BLaER1 treated with 17β-estradiol and CSF1 and Interleukin-3, amounts not matched to agents 10 nM and 100 nM (cell line): ENCODE measurements at regions not wholly inside any gene's neighbourhood (a gene's known extent, or its start where the extent isn't known, plus 50 kb on each side); places are given as distances from the start of the nearest gene placed in this dataset.
A peak's percentile ranks its signal among the peaks of the same experiment; 100 is the strongest.

Experiments
- H3K27ac ChIP-seq, 11 experiments: shearing (Covaris generic); formaldehyde crosslinking; 2 replicates each; pipeline ENCODE4 v1.8.1; 2022
- H3K27me3 ChIP-seq, 11 experiments: shearing (Covaris generic); formaldehyde crosslinking; 2 replicates each; pipeline ENCODE4 v1.8.1; 2022
- H3K36me3 ChIP-seq, 11 experiments: shearing (Covaris generic); formaldehyde crosslinking; 2 replicates each; pipeline ENCODE4 v1.8.1; 2022
- H3K4me1 ChIP-seq, 10 experiments: shearing (Covaris generic); formaldehyde crosslinking; 2 replicates each; pipeline ENCODE4 v1.8.1; 2022
- H3K4me2 ChIP-seq, 11 experiments: shearing (Covaris generic); formaldehyde crosslinking; 2 replicates each; pipeline ENCODE4 v1.8.1; 2022
- H3K4me3 ChIP-seq, 10 experiments: shearing (Covaris generic); formaldehyde crosslinking; 2 replicates each; pipeline ENCODE4 v1.8.1; 2022
- H3K9ac ChIP-seq, 11 experiments: shearing (Covaris generic); formaldehyde crosslinking; 2 replicates each; pipeline ENCODE4 v1.8.1; 2022
- H3K9me3 ChIP-seq, 11 experiments: shearing (Covaris generic); formaldehyde crosslinking; replicated peaks in 1 of 11; 2 replicates each; pipeline ENCODE4 v1.8.1; 2022
- H4K20me1 ChIP-seq, 11 experiments: shearing (Covaris generic); formaldehyde crosslinking; 2 replicates each; pipeline ENCODE4 v1.8.1; 2022
- Cebpa-rat ChIP-seq, 11 experiments: shearing (Covaris generic); IDR thresholded peaks; 2 replicates each; pipeline ENCODE4 v1.8.1; 2022

DNA sequence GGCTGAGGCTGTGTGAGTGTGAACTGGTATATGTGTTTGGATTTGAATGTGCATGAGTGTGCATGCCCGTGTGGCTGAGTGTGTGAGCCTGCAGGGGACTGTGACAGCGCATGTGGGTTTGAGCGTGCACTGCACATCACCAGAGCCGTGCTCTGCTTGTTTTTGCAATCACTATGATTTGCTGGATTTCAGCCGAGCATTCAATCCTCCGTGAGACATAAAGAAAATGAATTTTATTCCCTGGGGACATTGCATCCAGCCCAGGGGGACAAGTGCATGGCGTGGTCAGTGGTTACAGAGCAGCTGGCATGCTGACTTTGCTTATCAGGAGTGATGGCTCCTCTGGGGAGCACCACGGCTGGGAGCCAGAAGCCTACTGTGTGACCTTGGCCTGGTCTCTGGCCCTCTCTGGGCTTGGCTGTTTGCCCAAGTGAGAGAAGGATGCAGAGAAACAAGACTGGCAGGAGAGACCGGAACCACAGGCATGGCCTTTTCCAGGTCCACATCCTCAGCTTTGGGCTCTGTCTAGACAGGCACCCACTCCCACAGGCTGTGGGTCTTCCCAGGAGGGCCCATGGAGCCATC, 160.2 kb upstream of the UNC5B start:
- no peak overlapping the region for H3K27ac ChIP-seq
- H4K20me1 ChIP-seq: no peaks in the 10 kb centered on the region
- H3K4me3 ChIP-seq: no peak overlapping the region
- H3K27me3 ChIP-seq: no peaks in the 10 kb centered on the region
- no peaks in the 10 kb centered on the region for H3K36me3 ChIP-seq
- peak overlapping the region in 2 of 11 experiments; percentile 4 to 24; a peak in 2 of 22 replicates for H3K4me2 ChIP-seq
- peaks cover 0 to 21% (median 13%) of the 10 kb centered on the region in 10 experiments; a peak in 11 of 20 replicates for H3K4me1 ChIP-seq
- H3K9me3 ChIP-seq: peaks cover 0 to 5% (median 0%) of the 10 kb centered on the region in 11 experiments; a peak in 2 of 22 replicates
- no peak overlapping the region for H3K9ac ChIP-seq
- TF ChIP-seq Cebpa-rat (IDR thresholded peaks at IDR 0.05): no peak

DNA sequence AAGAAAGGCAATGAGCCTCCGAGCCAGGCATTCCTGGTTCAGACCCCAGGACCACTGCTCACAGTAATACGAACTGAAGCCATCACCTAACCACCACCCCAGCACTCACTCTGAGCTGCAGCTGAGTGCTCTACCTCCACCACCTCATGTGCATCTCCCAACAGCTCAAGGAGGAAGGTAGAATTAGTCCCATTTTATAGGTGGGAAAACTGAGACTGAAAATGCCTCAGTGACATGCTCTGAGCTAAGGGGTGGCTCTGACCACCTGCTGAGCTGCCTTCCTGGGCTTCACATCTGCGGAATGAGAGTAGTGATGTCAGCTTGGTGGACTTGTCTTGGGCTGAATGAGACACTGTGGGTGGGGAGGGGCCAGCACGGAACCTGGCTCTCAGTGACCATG, 159.7 kb upstream of the UNC5B start:
- H3K4me3 ChIP-seq: no peak overlapping the region
- H3K4me1 ChIP-seq: peaks cover 0 to 21% (median 13%) of the 10 kb centered on the region in 10 experiments; a peak in 10 of 20 replicates
- no peak overlapping the region for H3K27ac ChIP-seq
- no peak overlapping the region for H3K4me2 ChIP-seq
- H3K27me3 ChIP-seq: no peaks in the 10 kb centered on the region
- no peaks in the 10 kb centered on the region for H3K36me3 ChIP-seq
- no peak overlapping the region for H3K9ac ChIP-seq
- no peaks in the 10 kb centered on the region for H4K20me1 ChIP-seq
- peaks cover 0 to 5% (median 0%) of the 10 kb centered on the region in 11 experiments; a peak in 2 of 22 replicates for H3K9me3 ChIP-seq
- TF ChIP-seq Cebpa-rat (IDR thresholded peaks at IDR 0.05): no peak

DNA sequence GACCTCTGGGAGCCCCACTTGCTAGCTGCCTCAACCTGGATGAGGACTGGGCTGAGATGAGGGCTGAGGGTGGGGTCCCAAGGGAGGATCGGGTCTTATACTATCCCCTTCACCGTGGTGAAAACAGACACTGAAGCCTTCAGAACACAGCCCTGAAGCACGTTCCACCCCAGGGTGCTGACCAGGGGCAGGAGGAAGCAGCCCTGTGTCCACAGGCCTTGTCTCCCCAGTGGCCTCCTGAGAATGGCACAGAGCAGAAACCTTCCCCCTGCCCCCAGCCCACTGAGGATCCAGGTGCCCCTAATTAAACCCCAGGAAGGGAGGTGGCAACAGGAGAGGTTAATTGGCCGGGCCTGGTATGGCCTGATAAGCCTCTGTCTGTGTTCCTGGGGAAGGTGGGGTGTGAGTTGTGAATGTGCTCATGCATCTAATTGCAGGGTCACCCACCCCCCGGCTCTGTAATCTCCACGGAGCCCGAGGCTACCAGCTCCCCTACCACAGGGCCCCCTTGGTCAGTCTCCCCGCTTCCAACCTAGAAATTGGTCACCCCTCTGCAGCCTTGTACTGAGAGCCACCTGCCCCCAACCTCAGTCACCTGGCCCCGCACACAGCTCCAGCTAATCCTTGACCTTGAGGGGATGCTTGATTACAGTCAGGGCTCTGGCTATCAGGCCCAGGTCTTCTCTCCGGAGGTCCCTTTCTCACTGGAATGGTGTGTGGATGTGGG, 159.0 kb upstream of the UNC5B start:
- Histone ChIP-seq H3K27me3 (no peaks in the 10 kb centered on the region), H3K9me3 (peaks cover 0 to 5% (median 0%) of the 10 kb centered on the region in 11 experiments; a peak in 2 of 22 replicates), H4K20me1 (no peaks in the 10 kb centered on the region), H3K4me3 (no peak overlapping the region), H3K9ac (no peak overlapping the region), H3K36me3 (no peaks in the 10 kb centered on the region), H3K4me1 (peaks cover 0 to 21% (median 13%) of the 10 kb centered on the region in 10 experiments; a peak in 10 of 20 replicates), H3K4me2 (no peak overlapping the region), H3K27ac (no peak overlapping the region)
- no peak for TF ChIP-seq Cebpa-rat (IDR thresholded peaks at IDR 0.05)

DNA sequence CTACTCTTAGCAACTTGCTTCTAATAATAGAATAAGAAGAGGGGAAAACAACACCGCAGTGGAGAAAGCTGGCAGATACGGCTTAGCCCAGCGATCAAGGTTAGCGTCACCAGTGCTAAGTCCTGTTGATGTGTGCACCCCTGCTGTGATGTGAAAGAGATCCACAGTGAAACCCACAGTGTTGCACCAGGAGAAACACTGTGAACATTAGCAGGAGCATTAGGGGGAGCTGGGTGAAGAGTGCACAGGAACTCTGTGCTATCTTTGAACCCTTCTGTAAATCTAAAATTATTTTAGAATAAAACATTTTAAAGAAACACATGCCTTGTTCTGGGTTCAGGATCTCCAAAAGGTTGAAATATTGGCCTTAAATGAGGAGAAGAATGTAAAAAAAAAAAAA, 154.1 kb upstream of the UNC5B start:
- no peak overlapping the region for H3K4me2 ChIP-seq
- peaks cover 0 to 5% (median 0%) of the 10 kb centered on the region in 11 experiments; a peak in 2 of 22 replicates for H3K9me3 ChIP-seq
- no peak for TF ChIP-seq Cebpa-rat (IDR thresholded peaks at IDR 0.05)
- no peak overlapping the region for H3K9ac ChIP-seq
- no peak overlapping the region for H3K4me3 ChIP-seq
- peaks cover 0 to 8% (median 0%) of the 10 kb centered on the region in 10 experiments; a peak in 5 of 20 replicates for H3K4me1 ChIP-seq
- no peaks in the 10 kb centered on the region for H3K36me3 ChIP-seq
- no peaks in the 10 kb centered on the region for H3K27me3 ChIP-seq
- no peak overlapping the region for H3K27ac ChIP-seq
- H4K20me1 ChIP-seq: no peaks in the 10 kb centered on the region

DNA sequence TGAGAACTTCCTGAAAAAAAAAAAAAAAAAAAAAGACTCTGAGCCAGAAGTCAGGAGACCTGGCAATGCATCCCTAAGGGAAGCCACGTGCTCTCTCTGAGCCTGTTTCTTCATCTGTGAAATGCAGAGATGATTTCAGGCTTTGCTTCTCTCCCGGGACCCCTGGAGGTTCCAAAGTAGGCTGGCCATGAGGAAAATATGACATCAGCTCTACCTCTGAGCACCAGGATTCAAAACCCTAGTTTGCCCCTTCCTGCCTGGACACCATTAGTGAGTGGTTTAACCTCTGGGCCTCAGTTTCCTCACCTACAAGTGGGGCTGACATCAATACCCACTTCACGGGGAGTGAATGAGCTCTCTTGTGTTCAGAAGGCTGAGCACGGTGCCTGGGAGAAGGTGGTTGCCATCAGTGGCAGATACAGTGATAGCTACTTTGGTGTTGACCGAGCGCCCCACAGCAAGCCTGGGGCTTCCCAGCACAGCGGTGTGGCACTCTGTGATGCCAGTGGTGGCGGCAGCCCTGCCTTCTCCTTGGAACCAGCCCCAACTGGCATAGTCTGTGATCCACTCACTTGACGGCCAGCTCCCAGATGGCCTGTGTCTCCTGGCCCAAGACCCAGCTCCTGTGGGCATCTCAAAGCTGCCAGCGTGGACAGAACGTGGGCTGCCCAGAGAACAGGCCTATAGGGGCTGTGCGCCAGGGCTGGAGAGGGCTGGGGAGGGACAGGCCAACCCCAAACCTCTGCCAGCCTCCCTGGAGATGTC, 153.1 kb upstream of the UNC5B start:
- no peak for TF ChIP-seq Cebpa-rat (IDR thresholded peaks at IDR 0.05)
- Histone ChIP-seq H3K27me3 (no peaks in the 10 kb centered on the region), H3K9me3 (peaks cover 0 to 5% (median 0%) of the 10 kb centered on the region in 11 experiments; a peak in 2 of 22 replicates), H3K36me3 (no peaks in the 10 kb centered on the region), H3K4me3 (no peak overlapping the region), H3K4me2 (no peak overlapping the region), H3K27ac (no peak overlapping the region), H3K4me1 (peaks cover 0 to 17% (median 1%) of the 10 kb centered on the region in 10 experiments; a peak in 13 of 20 replicates), H4K20me1 (no peaks in the 10 kb centered on the region), H3K9ac (no peak overlapping the region)

DNA sequence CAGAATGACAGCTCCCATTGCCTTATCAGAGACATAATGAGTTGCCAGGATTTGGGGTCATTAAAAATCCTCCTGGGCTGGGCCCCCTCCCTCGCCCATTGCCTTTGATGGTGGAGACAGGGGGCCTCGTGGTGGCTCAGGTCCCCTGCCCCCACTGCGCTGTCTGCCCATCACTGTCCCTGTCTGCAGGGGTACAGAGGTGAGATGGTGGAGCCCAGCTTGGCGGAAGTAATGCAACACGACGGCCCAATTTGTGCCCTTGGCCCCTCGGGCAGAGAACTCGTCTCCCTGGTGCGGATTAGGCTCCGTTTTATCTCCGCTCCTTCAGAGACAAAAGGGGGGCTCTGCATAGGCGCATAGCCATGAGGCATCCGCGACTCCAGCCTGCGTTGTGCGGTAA, 152.4 kb upstream of the UNC5B start:
- H3K4me1 ChIP-seq: peaks cover 7 to 24% (median 8%) of the 10 kb centered on the region in 10 experiments; a peak in 17 of 20 replicates
- no peak overlapping the region for H3K4me2 ChIP-seq
- H3K4me3 ChIP-seq: no peak overlapping the region
- H3K9ac ChIP-seq: no peak overlapping the region
- no peaks in the 10 kb centered on the region for H3K27me3 ChIP-seq
- peaks cover 0 to 4% (median 0%) of the 10 kb centered on the region in 11 experiments; a peak in 2 of 22 replicates for H3K9me3 ChIP-seq
- no peaks in the 10 kb centered on the region for H4K20me1 ChIP-seq
- no peak for TF ChIP-seq Cebpa-rat (IDR thresholded peaks at IDR 0.05)
- H3K36me3 ChIP-seq: no peaks in the 10 kb centered on the region
- H3K27ac ChIP-seq: no peak overlapping the region

DNA sequence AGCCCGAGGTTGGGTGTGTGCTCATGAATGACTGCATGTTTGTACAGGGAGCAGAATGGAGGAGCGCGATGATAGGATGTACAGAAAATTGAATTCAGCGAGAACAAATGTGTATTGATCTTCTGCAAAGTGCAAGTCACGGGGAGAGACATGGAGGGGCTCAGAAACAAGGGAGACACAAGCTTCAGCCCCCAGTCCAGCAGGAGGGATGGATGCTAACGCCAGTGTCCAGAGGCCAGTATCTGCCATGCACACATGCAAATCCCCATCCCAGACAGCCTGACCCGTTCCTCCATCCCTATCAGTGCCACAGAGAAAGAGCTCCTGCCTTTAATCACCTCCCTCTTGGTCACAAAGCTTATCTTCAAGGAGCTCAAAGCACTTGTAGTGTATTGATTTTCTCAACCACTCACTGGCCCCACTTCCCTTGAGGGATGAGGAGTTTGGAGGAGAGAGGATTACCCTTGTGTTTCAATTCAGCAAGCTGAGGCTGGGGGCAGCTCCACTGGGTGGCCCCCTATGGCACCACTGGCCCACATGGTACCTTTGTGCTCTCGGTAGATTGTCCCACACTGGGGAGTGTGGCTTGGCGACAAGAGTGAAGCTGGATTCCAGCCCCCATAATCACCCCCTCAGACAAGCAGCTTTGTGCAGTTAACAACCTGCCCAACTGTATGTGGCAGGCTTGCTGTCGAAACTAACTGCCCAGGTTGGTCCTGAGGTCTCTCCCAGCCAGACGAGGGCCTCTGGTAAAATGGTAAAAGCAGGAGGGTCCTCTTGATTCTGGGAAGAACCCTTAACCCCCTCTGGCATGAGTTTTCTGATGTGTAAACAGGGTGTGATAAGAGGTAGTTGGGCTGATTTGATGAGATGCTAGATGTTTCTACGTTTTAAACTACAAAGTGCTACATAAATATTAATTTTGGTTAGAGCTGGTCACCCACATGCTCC, 151.6 kb upstream of the UNC5B start:
- Histone ChIP-seq H3K4me1 (peaks cover 8 to 32% (median 11%) of the 10 kb centered on the region in 10 experiments; a peak in 17 of 20 replicates), H3K36me3 (no peaks in the 10 kb centered on the region), H3K9ac (no peak overlapping the region), H3K4me3 (no peak overlapping the region), H3K27ac (no peak overlapping the region), H3K9me3 (no peaks in the 10 kb centered on the region), H4K20me1 (no peaks in the 10 kb centered on the region), H3K27me3 (no peaks in the 10 kb centered on the region), H3K4me2 (no peak overlapping the region)
- no peak for TF ChIP-seq Cebpa-rat (IDR thresholded peaks at IDR 0.05)

DNA sequence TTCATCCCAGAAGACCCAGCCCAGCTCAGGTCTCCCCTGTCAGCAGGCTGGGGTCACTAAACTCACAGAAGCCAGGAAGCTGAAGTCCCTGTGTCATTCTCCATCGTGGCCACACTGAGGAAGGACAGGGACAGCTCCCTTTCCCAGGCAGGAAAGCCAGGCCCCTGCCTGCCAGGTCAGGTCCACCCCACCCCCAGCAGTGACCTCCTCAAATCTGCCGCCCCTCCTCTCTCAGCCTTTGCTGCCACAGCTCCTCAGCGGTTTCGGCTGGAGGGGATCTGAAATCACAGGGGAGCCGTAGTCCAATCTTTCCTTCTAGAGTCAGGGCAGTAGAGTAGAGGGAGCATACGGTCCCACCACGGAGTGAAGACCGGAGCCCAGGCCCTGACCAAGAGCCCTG, 150.9 kb upstream of the UNC5B start:
- Histone ChIP-seq H3K27me3 (no peaks in the 10 kb centered on the region), H3K9me3 (no peaks in the 10 kb centered on the region), H3K9ac (no peak overlapping the region), H3K4me1 (peaks cover 8 to 34% (median 11%) of the 10 kb centered on the region in 10 experiments; a peak in 18 of 20 replicates), H3K27ac (no peak overlapping the region), H3K4me3 (no peak overlapping the region), H3K36me3 (no peaks in the 10 kb centered on the region), H4K20me1 (no peaks in the 10 kb centered on the region), H3K4me2 (no peak overlapping the region)
- no peak for TF ChIP-seq Cebpa-rat (IDR thresholded peaks at IDR 0.05)
